ENCODE measurements at regions not wholly inside any gene's neighbourhood (a gene's known extent, or its start where the extent isn't known, plus 50 kb on each side); places are given as distances from the start of the nearest gene placed in this dataset.

DNA sequence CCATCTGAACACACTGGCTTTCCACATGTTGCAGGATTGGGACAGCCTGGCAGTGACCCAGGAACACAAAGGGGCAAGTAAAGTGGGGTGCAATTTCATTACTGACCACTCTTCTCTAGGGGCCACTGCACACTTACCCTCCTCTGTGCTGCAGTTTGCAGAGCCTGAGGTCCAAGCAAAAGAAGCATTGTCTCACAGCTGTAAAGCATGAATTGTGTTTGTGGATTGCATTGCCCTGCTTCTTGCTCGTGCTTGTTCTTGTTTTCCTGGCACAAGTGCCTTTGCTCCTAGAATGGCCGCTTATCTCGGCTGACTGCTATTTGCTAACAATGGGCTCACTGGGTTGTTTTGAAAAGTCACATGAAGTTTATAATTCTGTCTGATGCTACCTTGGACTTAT is 209.1 kb upstream of the JADE1 start:
- H3K4me3 ChIP-seq (ENCODE audit: low read depth, poor library complexity, severe bottlenecking), result no peak overlapping the region
- TF ChIP-seq POLR2A (IDR thresholded peaks at IDR 0.05), result no peak
- TF ChIP-seq, protein P1, sequence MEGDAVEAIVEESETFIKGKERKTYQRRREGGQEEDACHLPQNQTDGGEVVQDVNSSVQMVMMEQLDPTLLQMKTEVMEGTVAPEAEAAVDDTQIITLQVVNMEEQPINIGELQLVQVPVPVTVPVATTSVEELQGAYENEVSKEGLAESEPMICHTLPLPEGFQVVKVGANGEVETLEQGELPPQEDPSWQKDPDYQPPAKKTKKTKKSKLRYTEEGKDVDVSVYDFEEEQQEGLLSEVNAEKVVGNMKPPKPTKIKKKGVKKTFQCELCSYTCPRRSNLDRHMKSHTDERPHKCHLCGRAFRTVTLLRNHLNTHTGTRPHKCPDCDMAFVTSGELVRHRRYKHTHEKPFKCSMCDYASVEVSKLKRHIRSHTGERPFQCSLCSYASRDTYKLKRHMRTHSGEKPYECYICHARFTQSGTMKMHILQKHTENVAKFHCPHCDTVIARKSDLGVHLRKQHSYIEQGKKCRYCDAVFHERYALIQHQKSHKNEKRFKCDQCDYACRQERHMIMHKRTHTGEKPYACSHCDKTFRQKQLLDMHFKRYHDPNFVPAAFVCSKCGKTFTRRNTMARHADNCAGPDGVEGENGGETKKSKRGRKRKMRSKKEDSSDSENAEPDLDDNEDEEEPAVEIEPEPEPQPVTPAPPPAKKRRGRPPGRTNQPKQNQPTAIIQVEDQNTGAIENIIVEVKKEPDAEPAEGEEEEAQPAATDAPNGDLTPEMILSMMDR (IDR thresholded peaks at IDR 0.05), result no peak
- DNase-seq (ENCODE audit: low spot score in 2 of 2), result no peak

DNA sequence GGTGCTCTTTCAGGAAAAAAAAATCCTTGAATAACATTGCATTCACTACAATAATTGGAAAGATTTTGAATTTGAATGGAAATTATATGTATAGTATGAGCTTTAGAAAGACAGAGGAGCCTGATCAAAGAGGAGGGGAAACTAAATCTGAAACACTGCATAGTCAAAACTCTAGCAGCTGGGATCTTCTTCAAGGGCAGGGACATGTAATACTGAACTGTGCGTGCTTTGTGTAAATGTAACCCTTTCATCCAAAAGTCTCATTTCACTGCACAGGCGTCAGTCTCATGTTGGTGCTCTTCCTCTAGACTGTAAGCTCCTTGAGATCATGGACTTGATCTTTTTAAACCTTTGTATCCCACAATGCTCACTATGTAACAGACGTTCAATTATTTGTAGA is 212.0 kb upstream of the JADE1 start:
- no peak for DNase-seq (ENCODE audit: low spot score in 2 of 2)
- TF ChIP-seq, protein P1 (IDR thresholded peaks at IDR 0.05), result no peak
- TF ChIP-seq POLR2A (IDR thresholded peaks at IDR 0.05), result no peak
- no peak overlapping the region for H3K4me3 ChIP-seq (ENCODE audit: low read depth, poor library complexity, severe bottlenecking)
- WGBS, 2 donors, result 86 to 93% methylated on average over 3 of the region's 3 CpGs
- intact Hi-C loops (cut with DNase I; ENCODE audit: low total_unique reads), result no loop called here

More for the DNA sequence above, 209.1 kb upstream of the JADE1 start:
- intact Hi-C loops (cut with DNase I; ENCODE audit: low total_unique reads), result no loop called here
- WGBS, 2 donors, result 33 to 54% methylated on average over 3 of the region's 3 CpGs

DNA sequence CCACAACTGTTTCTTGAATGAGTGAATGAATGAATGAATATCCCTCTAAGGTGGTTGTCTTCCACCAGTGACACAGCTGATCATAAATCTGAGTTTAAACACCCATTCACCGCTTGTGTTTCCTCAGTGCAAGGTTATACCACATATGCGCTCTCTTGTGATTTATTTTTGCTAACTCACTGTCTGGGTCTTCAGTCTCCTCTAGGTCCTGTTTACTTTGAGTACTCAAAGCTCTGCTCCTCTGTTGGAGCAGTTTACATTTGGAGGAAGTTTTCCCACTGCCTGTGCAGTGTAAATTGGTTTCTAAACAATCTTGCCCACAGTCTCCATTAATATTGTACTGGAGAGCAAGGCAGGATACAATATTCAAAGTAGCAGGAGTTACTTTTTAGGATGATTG is 212.6 kb upstream of the JADE1 start:
- H3K4me3 ChIP-seq (ENCODE audit: low read depth, poor library complexity, severe bottlenecking), result no peak overlapping the region
- intact Hi-C loops (cut with DNase I; ENCODE audit: low total_unique reads), result no loop called here
- TF ChIP-seq POLR2A (IDR thresholded peaks at IDR 0.05), result no peak
- TF ChIP-seq, protein P1 (IDR thresholded peaks at IDR 0.05), result no peak
- no peak for DNase-seq (ENCODE audit: low spot score in 2 of 2)
- WGBS, 2 donors, result 87 to 95% methylated on average over 2 of the region's 2 CpGs

DNA sequence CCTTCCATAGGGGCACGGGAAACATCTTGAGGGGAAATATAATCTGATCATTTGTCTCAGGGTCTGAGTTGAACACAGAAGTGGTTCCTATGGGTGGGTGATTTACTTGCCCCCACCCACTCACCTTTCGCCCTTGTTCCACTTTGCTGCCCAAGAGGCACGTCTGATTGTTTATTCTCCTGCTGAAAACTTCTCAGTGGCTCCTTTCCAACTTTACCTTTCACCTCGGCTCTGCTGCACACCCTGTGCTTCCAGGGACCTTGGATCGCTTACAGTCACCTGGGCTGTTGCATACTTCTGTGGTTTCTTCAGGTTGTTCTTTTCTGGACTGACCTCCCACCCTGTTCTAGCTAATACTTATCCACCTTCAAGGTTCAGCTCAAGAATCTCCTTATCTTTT is 213.4 kb upstream of the JADE1 start:
- intact Hi-C loops (cut with DNase I; ENCODE audit: low total_unique reads), result no loop called here
- TF ChIP-seq POLR2A (IDR thresholded peaks at IDR 0.05), result no peak
- TF ChIP-seq, protein P1 (IDR thresholded peaks at IDR 0.05), result no peak
- no peak for DNase-seq (ENCODE audit: low spot score in 2 of 2)
- WGBS, 2 donors, result 73 to 82% methylated on average over 5 of the region's 5 CpGs
- no peak overlapping the region for H3K4me3 ChIP-seq (ENCODE audit: low read depth, poor library complexity, severe bottlenecking)

DNA sequence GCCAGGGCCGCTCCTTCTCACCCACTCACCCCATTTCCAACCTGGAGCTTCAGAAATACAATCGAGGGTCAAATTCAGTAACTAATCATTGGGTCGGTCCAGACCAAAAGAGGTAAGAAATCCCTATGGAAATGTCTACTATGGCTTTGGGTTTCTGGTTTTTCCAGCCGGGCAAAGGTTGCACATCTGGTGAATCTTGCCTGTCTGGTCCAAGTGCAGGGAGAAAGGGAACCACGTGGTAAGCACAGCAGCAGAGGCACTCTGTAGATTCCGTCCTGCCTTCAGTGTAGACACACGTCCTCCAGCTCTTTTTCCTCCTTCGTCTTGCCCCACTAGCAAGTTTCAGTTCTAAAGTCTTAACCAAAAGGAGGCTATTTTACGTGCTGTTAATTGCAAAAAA is 218.0 kb upstream of the JADE1 start:
- no peak for DNase-seq (ENCODE audit: low spot score in 2 of 2)
- no peak overlapping the region for H3K4me3 ChIP-seq (ENCODE audit: low read depth, poor library complexity, severe bottlenecking)
- WGBS, 2 donors, result 57 to 70% methylated on average over 9 of the region's 9 CpGs
- TF ChIP-seq POLR2A (IDR thresholded peaks at IDR 0.05), result no peak
- TF ChIP-seq, protein P1 (IDR thresholded peaks at IDR 0.05), result no peak
- intact Hi-C loops (cut with DNase I; ENCODE audit: low total_unique reads), result no loop called here

DNA sequence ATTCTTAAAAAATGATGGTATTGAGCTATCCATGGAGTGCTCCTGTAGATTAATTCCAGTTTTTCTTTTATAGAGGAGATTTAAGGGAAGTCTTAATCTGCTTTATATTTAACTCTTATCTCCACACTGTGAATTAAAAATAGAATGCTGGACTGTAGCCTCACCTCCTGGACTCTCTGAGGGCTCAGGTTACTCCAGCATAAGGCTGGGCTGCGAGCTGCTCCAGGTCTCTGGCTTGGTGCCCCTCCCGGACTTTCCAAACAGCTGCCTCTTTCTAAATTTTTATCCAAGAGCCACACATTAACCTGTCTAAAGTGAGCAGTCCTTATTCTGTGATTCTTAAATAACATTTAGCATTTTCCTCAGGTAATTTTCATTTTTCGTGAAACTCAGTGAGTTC is 218.7 kb upstream of the JADE1 start:
- 63 to 71% methylated on average over 3 of the region's 3 CpGs for WGBS, 2 donors
- DNase-seq (ENCODE audit: low spot score in 2 of 2), result no peak

More for the DNA sequence above, 218.7 kb upstream of the JADE1 start:
- TF ChIP-seq, protein P1 (IDR thresholded peaks at IDR 0.05), result no peak
- TF ChIP-seq POLR2A (IDR thresholded peaks at IDR 0.05), result no peak
- no peak overlapping the region for H3K4me3 ChIP-seq (ENCODE audit: low read depth, poor library complexity, severe bottlenecking)
- intact Hi-C loops (cut with DNase I; ENCODE audit: low total_unique reads), result no loop called here

Measured in lower leg skin (tissue), 4 donors.